ENCODE measurements at regions not wholly inside any gene's neighbourhood (a gene's known extent, or its start where the extent isn't known, plus 50 kb on each side); places are given as distances from the start of the nearest gene placed in this dataset.
A peak's percentile ranks its signal among the peaks of the same experiment; 100 is the strongest.

DNA sequence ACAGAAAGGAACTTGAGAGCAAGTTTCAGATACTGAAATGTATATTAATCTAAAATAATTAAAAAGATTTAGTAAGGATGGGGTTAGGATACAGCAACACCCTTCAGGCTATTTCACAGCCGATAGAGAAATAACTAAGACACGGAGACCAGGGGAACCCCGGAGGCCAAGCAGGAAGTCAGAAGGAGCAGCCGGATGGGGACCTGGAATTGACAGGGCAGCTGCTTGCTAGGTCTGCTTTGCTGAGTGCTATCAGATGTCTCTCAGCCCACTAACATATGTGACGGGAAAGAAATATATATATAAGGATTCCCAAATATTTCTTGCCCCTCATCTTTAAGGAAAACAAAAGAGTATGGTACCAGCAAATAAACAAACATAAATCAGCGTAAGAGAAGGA, 154.1 kb upstream of the CDH5 start:
- DNase-seq (ENCODE audit: low read depth, low spot score): no peak
- TF ChIP-seq, protein P1, sequence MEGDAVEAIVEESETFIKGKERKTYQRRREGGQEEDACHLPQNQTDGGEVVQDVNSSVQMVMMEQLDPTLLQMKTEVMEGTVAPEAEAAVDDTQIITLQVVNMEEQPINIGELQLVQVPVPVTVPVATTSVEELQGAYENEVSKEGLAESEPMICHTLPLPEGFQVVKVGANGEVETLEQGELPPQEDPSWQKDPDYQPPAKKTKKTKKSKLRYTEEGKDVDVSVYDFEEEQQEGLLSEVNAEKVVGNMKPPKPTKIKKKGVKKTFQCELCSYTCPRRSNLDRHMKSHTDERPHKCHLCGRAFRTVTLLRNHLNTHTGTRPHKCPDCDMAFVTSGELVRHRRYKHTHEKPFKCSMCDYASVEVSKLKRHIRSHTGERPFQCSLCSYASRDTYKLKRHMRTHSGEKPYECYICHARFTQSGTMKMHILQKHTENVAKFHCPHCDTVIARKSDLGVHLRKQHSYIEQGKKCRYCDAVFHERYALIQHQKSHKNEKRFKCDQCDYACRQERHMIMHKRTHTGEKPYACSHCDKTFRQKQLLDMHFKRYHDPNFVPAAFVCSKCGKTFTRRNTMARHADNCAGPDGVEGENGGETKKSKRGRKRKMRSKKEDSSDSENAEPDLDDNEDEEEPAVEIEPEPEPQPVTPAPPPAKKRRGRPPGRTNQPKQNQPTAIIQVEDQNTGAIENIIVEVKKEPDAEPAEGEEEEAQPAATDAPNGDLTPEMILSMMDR (conservative IDR thresholded peaks at IDR 0.05): no peak
- no peaks in the 10 kb centered on the region for H3K9me3 Mint-ChIP-seq
- H3K4me3 Mint-ChIP-seq: no peak overlapping the region
- H3K27me3 Mint-ChIP-seq (ENCODE audit: low read depth): no peaks in the 10 kb centered on the region
- H3K27ac Mint-ChIP-seq (ENCODE audit: unreplicated experiment): no peak overlapping the region
- H3K4me1 Mint-ChIP-seq: no peaks in the 10 kb centered on the region
- H3K36me3 Mint-ChIP-seq (ENCODE audit: low read depth): no peaks in the 10 kb centered on the region

DNA sequence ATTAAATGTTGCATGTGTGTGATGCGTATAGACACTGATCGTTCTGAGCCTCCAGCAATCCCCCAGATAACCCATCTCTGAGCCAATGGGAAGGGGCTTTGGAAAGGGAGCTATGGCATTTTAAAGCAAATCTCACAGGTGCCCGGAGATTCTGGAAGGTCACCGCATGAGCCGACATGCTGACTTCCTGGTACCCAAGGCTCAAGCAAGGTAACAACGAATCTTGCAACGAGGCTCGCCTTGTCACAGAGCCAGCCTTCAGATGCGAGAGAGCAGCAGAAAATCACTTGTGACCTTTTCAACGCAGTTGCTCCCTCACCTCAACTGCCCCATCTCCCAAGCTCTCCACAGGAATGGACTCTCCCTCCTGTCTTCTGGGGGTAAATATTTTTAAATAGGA, 154.8 kb upstream of the CDH5 start:
- Mint-ChIP-seq H3K36me3 (ENCODE audit: low read depth) (no peaks in the 10 kb centered on the region), H3K27ac (ENCODE audit: unreplicated experiment) (no peak overlapping the region), H3K9me3 (no peaks in the 10 kb centered on the region)

DNA sequence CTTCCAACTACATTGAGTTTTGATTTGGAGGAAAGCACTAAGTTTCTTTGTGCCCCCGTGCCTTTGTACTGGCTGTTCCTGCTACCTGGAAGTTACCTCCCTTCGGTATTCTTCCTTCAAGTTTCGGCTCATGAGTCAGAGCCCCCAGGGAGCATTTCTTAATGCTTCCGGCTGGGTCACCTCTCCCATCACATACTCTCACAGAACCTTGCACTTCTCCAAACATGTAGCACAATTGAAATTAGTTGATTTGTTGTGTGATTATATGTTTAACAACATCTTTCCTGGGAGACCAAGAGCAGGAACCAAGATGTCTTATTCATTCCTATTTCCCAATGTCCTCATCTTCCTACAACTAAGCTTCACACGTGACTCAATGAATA, 158.6 kb upstream of the CDH5 start:
- TF ChIP-seq, protein P1 (conservative IDR thresholded peaks at IDR 0.05): no peak
- DNase-seq (ENCODE audit: low read depth, low spot score): no peak
- no peaks in the 10 kb centered on the region for H3K9me3 Mint-ChIP-seq

More for the DNA sequence above, 154.8 kb upstream of the CDH5 start:
- DNase-seq (ENCODE audit: low read depth, low spot score): no peak
- Mint-ChIP-seq H3K4me3 (no peak overlapping the region), H3K27me3 (ENCODE audit: low read depth) (peaks cover 4% of the 10 kb centered on the region), H3K4me1 (peaks cover 4% of the 10 kb centered on the region)
- TF ChIP-seq, protein P1 (conservative IDR thresholded peaks at IDR 0.05): no peak

DNA sequence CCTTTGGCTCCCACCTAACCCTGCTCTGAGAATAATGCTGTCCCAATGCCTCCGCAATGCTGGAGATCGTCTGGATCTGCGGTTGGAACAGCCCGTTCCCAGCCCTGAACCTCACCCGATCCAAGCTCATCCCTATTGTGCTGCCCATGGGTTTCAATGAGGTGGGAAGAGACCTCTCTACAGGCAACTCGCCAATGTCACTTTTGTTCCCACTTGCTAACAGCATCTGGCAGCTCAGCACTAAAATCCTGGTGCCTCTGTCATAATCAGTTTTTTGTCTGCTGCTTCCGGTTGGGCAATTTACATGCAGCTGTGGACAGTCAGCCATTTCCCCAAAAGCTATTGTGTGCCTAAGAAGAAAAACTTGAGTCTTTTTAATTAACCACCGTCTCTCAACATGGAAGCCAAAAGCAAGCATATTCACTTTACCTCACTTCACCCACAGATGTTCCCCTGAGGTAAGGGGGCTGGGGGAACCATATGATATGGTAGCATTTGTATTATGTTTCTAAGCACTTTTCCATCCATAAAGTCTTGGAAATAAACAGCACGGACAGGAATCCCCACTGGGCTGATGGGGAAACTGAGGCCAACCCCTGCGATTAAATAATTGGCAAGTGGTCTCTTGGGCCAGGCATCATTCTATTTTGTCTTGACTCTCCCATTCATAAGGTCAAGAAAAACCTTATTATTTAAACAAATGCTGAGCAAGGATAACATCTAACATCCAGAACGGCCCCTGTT, 159.2 kb upstream of the CDH5 start:
- TF ChIP-seq, protein P1 (conservative IDR thresholded peaks at IDR 0.05): no peak
- no peak overlapping the region for H3K4me3 Mint-ChIP-seq

More for the DNA sequence above, 158.6 kb upstream of the CDH5 start:
- Mint-ChIP-seq H3K4me3 (no peak overlapping the region), H3K4me1 (peaks cover 4% of the 10 kb centered on the region), H3K27ac (ENCODE audit: unreplicated experiment) (no peak overlapping the region), H3K36me3 (ENCODE audit: low read depth) (no peaks in the 10 kb centered on the region), H3K27me3 (ENCODE audit: low read depth) (peaks cover 4% of the 10 kb centered on the region)

DNA sequence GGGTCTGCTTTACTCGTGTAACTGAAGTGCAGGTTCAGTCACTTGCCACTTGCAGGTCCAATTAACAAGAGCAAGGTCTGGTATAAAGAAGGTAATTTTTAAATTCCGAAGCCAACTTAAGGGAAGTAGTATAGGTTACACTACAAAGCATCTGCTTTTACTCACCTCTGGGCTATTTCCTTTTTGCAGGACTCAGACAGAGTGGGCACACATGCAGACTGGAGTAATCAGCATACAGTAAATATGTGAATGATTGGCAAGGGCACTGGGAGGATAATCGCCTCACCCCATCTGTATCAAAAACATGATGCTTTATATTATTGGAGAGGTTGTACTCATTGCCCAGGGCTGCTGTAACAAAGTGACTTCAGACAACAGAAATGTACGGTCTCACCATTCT, 160.1 kb upstream of the CDH5 start:
- Mint-ChIP-seq H3K4me3 (no peak overlapping the region), H3K4me1 (peaks cover 4% of the 10 kb centered on the region), H3K36me3 (ENCODE audit: low read depth) (no peaks in the 10 kb centered on the region), H3K9me3 (no peaks in the 10 kb centered on the region), H3K27ac (ENCODE audit: unreplicated experiment) (no peak overlapping the region), H3K27me3 (ENCODE audit: low read depth) (peaks cover 4% of the 10 kb centered on the region)
- no peak for DNase-seq (ENCODE audit: low read depth, low spot score)
- TF ChIP-seq, protein P1 (conservative IDR thresholded peaks at IDR 0.05): no peak

More for the DNA sequence above, 159.2 kb upstream of the CDH5 start:
- no peak for DNase-seq (ENCODE audit: low read depth, low spot score)
- Mint-ChIP-seq H3K27me3 (ENCODE audit: low read depth) (peaks cover 4% of the 10 kb centered on the region), H3K4me1 (peaks cover 4% of the 10 kb centered on the region), H3K36me3 (ENCODE audit: low read depth) (no peaks in the 10 kb centered on the region), H3K9me3 (no peaks in the 10 kb centered on the region), H3K27ac (ENCODE audit: unreplicated experiment) (peak overlapping the region; percentile 59)
